GM18508 (cell line): ENCODE measurements at regions not wholly inside any gene's neighbourhood (a gene's known extent, or its start where the extent isn't known, plus 50 kb on each side); places are given as distances from the start of the nearest gene placed in this dataset.
"Not testable (repeated sequence)": the region's sequence is repeated elsewhere in the genome, so short reads cannot be mapped to it uniquely, and the experiment has no call there.

Experiments
- ATAC-seq: cut with Tn5 transposase; IDR thresholded peaks from one replicate; pipeline ENCODE4 v1.9.1; 2021; ENCODE audit warnings: moderate number of reproducible peaks; ENCODE audit not compliant: insufficient read depth, unreplicated experiment

DNA sequence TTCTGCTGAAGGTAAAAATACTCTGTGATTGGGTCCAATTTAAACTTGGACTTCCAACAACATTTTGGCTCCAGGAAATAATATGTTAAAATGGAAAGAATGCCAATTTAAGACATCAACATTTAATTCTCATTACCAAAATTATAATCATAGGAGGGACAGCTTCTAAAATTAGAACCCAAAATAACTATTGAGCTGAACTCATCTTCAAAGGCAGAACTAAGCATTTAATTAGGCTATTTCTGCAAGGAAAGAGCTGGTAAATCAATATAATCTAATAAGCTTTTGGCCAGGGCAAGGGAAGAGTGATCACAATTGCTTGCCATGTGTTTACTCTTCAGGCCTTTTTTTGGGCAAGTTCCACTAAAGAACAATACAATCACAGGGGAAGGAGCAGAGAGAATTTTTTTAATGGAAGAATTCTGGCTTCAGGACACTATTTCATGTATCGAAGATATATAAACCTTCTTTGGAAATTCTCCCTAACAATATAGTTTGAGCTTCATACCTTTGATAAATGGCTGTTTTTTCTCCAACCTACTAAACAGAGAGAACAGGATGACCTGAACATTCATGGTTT lies 133.1 kb upstream of the PTBP2 start:
- ATAC-seq, result no peak

DNA sequence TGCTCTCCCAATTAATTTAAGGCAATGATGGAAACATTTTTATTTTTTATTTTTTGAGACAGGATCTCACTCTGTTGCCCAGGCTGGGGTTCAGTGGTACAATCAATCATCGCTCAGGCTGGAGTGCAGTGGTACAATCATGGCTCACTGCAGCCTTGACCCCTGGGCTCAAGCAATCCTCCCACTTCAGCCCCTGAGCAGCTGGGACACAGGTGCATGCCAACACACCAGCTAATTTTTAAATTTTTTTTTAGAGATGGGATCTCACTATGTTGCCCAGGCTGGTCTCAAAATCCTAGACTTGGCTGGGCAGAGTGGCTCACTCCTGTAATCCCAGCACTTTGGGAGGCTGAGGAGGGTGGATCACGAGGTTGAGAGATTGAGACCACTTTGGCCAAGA lies 126.1 kb upstream of the PTBP2 start:
- ATAC-seq, result not testable (repeated sequence)

DNA sequence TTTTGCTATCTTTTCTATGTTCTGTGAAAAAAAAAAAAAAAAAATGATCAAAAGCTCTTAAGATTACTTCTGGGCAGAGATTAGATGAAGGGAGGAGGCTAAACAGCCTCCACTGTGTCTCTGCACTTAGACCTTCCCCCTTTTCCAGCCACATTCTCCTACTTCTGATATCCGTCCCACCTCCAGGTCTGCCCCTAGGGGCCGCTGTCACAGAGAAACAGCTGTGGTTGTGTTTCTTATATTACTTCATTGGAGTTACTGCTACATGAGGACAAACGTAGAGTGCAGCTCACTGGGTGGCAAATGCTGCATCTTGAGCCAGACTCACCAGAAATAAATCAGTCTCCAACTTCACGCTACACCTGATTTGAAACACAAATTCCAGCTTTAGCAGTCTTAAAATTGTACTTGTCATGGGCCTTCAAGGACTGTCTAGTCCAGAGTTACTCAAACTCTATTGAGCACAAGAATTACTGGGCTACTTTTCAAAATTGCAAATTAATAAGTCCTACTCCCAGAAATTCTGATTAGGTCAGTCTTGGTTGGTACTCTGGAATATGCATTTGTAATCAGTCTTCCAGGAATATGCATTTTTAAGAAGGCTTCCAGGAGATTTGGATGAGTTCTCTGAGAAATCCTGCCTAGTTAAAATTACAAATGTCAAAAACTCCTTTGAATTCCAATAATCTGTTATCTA lies 125.2 kb upstream of the PTBP2 start:
- ATAC-seq, result no peak

DNA sequence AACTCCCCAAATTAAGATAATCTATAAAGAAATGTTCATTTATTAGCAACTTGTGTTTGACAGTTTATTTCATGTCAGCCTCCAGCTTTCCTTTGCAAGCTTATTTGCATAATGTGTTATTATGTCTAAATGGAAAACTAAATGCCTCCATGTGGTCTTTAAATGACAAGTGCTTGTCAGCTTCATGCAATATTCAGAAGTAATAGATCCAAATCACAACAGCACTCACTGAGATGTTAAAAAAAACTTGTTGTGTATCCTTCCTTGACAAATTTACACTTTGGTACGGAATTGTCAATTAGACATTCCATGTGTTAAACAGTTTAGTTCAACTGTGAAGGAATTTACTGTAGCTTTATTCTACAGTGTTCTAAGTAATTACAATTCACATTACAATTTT lies 124.4 kb upstream of the PTBP2 start:
- no peak for ATAC-seq

DNA sequence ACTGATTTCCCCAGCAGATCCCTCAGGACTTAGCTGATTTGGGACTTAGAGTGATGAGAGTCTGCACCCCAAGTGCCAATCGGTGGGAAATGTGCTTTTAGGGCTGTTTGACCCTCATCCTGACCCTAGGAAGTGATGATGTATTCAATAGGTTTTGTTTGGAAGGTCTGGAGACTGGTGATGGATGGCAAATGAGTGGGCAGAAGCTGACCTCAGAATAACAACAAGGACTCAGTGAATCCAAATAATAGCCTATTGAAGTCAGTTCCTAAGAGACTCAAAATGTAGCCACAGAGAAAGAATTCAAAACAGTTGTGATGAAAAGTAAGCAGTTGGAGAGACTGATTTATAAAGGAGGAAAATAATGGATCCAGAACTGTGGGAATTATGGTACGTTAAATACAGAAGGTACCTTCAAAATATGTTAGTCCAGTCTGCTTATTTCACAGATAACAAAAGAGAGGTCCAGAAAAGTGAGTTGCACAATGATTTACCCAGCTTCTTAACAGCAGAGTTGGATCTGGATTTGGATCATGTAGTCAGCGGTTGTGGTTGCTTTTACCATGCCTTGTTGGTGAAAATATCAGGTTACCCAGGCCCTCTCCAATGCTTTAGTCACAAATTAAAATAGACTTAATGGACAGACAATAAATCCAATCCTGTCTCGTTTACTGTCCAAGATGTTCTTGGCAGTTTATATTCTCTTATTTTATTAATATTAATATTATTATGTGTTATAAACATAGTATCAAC lies 123.0 kb upstream of the PTBP2 start:
- no peak for ATAC-seq

DNA sequence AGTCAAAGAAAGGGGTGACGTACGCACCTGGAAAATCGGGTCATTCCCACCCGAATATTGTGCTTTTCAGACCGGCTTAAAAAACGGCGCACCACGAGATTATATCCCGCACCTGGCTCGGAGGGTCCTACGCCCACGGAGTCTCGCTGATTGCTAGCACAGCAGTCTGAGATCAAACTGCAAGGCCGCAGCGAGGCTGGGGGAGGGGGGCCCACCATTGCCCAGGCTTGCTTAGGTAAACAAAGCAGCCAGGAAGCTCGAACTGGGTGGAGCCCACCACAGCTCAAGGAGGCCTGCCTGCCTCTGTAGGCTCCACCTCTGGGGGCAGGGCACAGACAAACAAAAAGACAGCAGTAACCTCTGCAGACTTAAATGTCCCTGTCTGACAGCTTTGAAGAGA lies 117.0 kb upstream of the PTBP2 start:
- not testable (repeated sequence) for ATAC-seq

DNA sequence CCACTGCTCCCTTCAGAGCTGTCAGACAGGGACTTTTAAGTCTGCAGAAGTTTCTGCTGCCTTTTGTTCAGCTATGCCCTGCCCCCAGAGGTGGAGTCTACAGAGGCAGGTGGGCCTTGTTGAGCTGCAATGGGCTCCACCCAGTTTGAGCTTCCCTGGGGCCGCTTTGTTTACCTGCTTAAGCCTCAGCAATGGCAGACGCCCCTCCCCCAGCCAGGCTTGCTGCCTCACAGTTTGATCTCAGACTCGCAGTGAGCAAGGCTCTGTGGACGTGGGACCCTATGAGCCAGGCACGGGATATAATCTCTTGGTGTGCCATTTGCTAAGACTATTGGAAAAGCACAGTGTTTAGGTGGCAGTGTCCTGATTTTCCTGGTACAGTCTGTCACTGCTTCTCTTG lies 104.2 kb upstream of the PTBP2 start:
- not testable (repeated sequence) for ATAC-seq

DNA sequence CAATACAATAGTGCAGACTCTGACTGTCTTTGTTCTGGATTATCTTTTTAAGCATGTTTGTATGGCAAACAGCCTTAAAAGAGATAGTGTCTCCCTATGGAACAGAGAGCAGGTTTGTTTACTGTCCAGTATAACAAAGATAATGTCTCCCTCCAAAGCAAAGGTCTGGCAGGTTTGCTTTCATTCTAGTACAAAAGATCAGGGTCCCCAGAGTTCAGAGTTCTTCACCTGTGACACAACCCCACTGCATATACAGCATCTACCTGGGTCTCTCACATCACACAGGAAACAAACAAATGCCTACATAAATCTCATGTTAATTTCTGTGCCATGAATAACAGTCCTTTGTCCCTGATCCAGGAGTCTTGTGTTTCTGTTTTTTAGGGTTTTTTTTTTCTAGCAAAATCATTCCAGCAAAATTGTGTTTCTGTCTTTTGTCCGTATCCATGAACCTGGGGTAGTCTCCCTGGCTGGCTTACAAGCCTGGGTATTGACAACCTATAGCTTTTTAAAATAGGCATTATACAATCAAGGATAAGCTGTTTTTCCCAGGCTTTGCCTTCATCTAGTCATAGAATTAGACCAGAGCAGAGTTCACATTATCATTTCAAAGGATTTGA lies 89.4 kb upstream of the PTBP2 start:
- ATAC-seq, result no peak

DNA sequence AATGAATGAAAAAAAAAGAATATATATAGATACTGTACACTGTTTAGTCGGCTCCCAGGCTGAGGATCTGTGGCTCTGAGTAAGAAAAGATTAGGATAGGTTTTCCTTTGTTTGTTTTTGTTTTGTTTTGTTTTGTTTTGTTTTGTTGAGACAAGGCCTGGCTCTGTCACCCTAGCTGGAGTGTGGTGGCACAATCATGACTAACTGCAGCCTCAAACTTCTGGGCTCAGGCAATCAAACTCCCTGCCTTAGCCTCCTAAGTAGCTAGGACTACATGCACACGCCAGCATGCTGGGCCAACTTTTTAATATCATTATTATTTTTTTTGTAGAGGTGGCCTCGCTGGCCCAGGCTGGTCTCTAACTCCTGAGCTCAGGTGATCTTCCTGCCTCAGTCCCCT lies 87.9 kb upstream of the PTBP2 start:
- no peak for ATAC-seq

DNA sequence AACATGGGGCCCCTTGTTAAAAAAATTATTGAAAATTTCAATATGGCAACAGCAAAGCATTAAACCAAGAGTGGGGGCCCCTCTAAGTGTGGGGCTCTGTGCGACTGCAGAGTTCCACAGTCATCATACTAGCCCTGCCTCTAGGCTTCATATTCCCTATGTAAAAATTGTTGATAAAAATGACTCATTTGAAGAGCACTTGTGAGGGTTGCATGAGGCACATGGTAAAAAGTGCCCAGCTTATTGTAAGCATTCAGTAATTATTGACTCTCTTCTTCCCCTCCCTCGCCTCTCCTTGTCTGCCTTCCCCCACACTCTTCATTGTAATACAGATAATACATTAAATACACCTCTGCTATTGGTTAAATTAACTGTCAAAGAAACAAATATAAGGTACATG lies 86.7 kb upstream of the PTBP2 start:
- no peak for ATAC-seq

DNA sequence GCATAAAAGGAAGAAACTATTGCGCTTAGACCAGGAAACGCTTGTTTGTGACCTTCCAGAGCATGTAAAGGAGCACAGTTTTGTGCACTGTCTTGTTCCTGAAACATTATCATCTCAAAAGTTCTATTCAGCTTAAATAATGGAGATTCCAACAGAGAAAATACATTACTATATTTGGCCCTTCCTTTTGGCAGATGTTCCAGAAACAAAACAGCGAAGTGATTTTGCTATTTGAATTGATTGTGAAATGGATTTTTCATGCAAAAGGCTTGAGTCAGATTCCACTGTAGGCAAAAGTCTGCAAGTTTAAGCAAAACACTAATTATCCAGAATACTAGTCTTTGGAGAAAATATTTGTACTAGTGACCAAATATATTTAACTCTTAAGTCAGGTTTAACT lies 80.3 kb upstream of the PTBP2 start:
- ATAC-seq, result no peak

DNA sequence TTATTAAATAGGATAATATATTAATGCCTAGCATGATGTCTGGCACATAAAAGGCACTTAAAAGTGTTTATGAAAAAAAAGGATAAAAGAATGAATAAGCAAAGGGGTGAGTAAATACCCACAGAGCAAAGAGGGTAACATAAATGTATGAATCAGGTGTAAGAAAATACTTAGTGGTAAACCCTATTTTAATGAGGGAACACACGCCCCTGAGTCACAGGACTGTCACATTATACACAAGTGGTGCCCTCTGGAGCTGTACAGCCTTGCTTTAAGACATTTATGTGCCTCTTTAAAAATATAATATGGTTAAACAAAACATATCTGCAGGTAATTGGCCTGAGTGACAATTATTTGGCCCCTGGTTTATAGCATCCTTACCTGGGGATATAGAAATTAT lies 78.1 kb upstream of the PTBP2 start:
- ATAC-seq, result no peak

DNA sequence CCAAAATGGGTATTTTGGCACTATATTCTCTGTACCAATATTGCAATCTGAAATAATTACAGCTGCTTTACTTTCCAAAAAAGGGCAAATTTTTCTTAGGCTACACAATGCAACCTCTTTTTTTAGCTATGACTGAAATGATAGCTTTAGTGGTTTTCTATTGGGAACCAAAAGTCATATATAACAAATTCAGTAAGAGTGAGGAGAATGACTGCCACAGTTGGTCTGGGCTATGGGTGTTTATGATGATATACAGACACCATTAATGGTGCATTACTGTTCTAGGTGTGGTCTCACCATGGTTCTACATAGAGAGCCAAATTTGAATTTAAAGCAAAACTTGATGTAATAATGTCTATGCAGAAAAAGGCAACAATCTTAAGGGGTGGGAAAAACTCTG lies 72.3 kb upstream of the PTBP2 start:
- ATAC-seq, result no peak

DNA sequence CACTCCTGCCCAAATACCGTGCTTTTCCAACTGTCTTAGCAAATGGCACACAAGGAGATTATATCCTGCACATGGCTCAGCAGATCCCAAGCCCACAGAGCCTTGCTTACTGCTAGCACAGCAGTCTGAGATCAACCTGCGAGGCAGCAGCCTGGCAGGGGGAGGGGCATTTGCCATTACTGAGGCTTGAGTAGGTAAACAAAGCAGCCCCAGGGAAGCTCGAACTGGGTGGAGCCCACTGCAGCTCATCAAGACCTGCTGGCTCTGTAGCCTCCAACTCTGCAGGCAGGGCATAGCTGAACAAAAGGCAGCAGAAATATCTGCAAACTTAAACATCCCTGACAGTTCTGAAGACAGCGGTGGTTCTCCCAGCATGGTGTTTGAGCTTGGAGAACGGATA lies 70.1 kb upstream of the PTBP2 start:
- no peak for ATAC-seq

DNA sequence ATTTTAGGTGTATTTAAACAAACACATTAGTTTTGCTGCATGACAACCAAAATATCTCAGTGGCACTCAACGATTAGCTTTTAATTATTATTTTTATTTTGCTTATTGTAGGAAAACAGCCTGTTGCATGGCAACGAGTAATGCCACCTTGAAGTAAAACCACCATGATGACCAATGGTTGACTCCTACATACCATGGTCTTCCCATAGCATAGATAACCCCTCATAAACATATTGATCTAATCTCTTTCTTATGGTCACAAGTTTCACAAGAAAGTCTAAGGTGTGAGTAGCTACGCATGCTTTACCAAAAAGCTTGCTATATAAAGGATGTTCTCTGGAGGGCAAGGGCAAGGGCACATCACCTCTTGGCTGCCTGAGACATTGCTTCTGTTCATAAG lies 61.5 kb upstream of the PTBP2 start:
- ATAC-seq, result no peak

DNA sequence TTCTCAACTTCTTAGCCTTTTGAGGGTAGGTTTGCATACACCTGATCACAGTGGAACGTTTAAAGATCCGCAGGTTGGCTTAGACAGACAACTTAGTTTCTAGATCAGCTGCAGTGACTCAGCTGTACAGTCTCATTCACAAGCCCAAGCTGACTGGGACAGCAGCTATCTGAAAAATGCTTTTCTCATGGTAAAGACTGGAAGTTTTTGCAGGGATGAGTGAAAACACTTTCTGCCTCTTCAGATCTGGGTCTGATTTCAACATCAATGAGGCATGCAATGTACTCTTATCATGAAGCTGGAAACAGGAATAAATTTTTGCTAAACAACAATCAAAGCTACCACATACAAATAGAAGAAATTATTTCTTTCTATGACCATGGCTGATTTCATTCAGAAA lies 61.1 kb upstream of the PTBP2 start:
- no peak for ATAC-seq
